ENCODE measurements at regions not wholly inside any gene's neighbourhood (a gene's known extent, or its start where the extent isn't known, plus 50 kb on each side); places are given as distances from the start of the nearest gene placed in this dataset.

- H3K4me3 Mint-ChIP-seq = no peak overlapping the region
These were observed 169.3 kb upstream of the AKR1E2 start for GRCh38 chr10:4656576-4657194.

GRCh38 chr10:4655879-4656278, 170.1 kb upstream of the AKR1E2 start:
- Mint-ChIP-seq H3K27me3 (peaks cover 18% of the 10 kb centered on the region), H3K36me3 (no peaks in the 10 kb centered on the region), H3K9me3 (ENCODE audit: low read depth) (no peaks in the 10 kb centered on the region), H3K4me1 (peaks cover 16% of the 10 kb centered on the region), H3K27ac (no peak overlapping the region), H3K4me3 (no peak overlapping the region)
- DNase-seq (no peak), ATAC-seq (no peak)
- CTCF ChIA-PET = interaction anchor here (0.9 to 1.3 kb wide), 2 partner anchors 9 to 877 kb away, joined by 4 to 5 read pairs; no protein-coding TSS in a partner anchor

More at GRCh38 chr10:4656576-4657194, 169.3 kb upstream of the AKR1E2 start:
- CTCF ChIA-PET = interaction anchor here (0.7 to 1.5 kb wide), 8 partner anchors 13 to 1463 kb away, joined by 3 to 5 read pairs (median 3); no protein-coding TSS in a partner anchor
- H3K36me3 Mint-ChIP-seq = no peaks in the 10 kb centered on the region
- ATAC-seq = no peak
- peaks cover 11% of the 10 kb centered on the region for H3K4me1 Mint-ChIP-seq
- H3K27ac Mint-ChIP-seq = no peak overlapping the region
- no peaks in the 10 kb centered on the region for H3K9me3 Mint-ChIP-seq (ENCODE audit: low read depth)
- peaks cover 21% of the 10 kb centered on the region for H3K27me3 Mint-ChIP-seq
- DNase-seq = peak; percentile 54

GRCh38 chr10:4655406-4655805, 170.6 kb upstream of the AKR1E2 start:
- no peak for ATAC-seq
- no peaks in the 10 kb centered on the region for H3K9me3 Mint-ChIP-seq (ENCODE audit: low read depth)
- peaks cover 17% of the 10 kb centered on the region for H3K4me1 Mint-ChIP-seq
- H3K36me3 Mint-ChIP-seq = no peaks in the 10 kb centered on the region
- no peak overlapping the region for H3K4me3 Mint-ChIP-seq
- CTCF ChIA-PET = interaction anchor here (0.7 to 1.3 kb wide), 4 partner anchors 9 to 1473 kb away, joined by 3 to 5 read pairs (median 4); no protein-coding TSS in a partner anchor
- DNase-seq = no peak
- H3K27me3 Mint-ChIP-seq = peaks cover 15% of the 10 kb centered on the region
- no peak overlapping the region for H3K27ac Mint-ChIP-seq

- no peak for DNase-seq
- ATAC-seq = no peak
- H3K4me3 Mint-ChIP-seq = no peak overlapping the region
- H3K27ac Mint-ChIP-seq = no peak overlapping the region
- H3K9me3 Mint-ChIP-seq (ENCODE audit: low read depth) = no peaks in the 10 kb centered on the region
- H3K4me1 Mint-ChIP-seq = peaks cover 22% of the 10 kb centered on the region
- no peaks in the 10 kb centered on the region for H3K36me3 Mint-ChIP-seq
- peaks cover 9% of the 10 kb centered on the region for H3K27me3 Mint-ChIP-seq
- CTCF ChIA-PET = interaction anchor here (1.3 kb wide), 1 partner anchor 8 kb away, joined by 5 read pairs; no protein-coding TSS in a partner anchor
These were observed 171.5 kb upstream of the AKR1E2 start for GRCh38 chr10:4654496-4654895.

GRCh38 chr10:4653160-4653559, 172.8 kb upstream of the AKR1E2 start:
- CTCF ChIA-PET = interaction anchor here (1.0 to 1.2 kb wide), 2 partner anchors 11 to 895 kb away, joined by 3 read pairs; no protein-coding TSS in a partner anchor
- Mint-ChIP-seq H3K36me3 (peaks cover 4% of the 10 kb centered on the region), H3K4me1 (peaks cover 22% of the 10 kb centered on the region), H3K27me3 (peaks cover 3% of the 10 kb centered on the region), H3K9me3 (ENCODE audit: low read depth) (no peaks in the 10 kb centered on the region), H3K27ac (no peak overlapping the region), H3K4me3 (no peak overlapping the region)
- ATAC-seq (no peak), DNase-seq (no peak)

- no peak overlapping the region for H3K4me3 Mint-ChIP-seq
- peaks cover 26% of the 10 kb centered on the region for H3K4me1 Mint-ChIP-seq
- DNase-seq = peak; percentile 47
- H3K36me3 Mint-ChIP-seq = peaks cover 4% of the 10 kb centered on the region
- no peaks in the 10 kb centered on the region for H3K9me3 Mint-ChIP-seq (ENCODE audit: low read depth)
- peak overlapping the region; percentile 60 for H3K27ac Mint-ChIP-seq
- CTCF ChIA-PET = interaction anchor here (1.0 to 1.2 kb wide), 2 partner anchors 12 to 894 kb away, joined by 3 read pairs; no protein-coding TSS in a partner anchor
- ATAC-seq = peak; percentile 60
- no peaks in the 10 kb centered on the region for H3K27me3 Mint-ChIP-seq
These were observed 173.6 kb upstream of the AKR1E2 start for GRCh38 chr10:4652111-4653010.

GRCh38 chr10:4651404-4652037, 174.5 kb upstream of the AKR1E2 start:
- H3K27ac Mint-ChIP-seq = peak overlapping the region; percentile 60
- peaks cover 4% of the 10 kb centered on the region for H3K36me3 Mint-ChIP-seq
- H3K27me3 Mint-ChIP-seq = no peaks in the 10 kb centered on the region
- H3K4me3 Mint-ChIP-seq = no peak overlapping the region
- H3K4me1 Mint-ChIP-seq = peaks cover 28% of the 10 kb centered on the region
- no peak for DNase-seq
- H3K9me3 Mint-ChIP-seq (ENCODE audit: low read depth) = no peaks in the 10 kb centered on the region
- peak; percentile 68 for ATAC-seq
- CTCF ChIA-PET = interaction anchor here (1.2 kb wide), 1 partner anchor 893 kb away, joined by 3 read pairs; no protein-coding TSS in a partner anchor

- Mint-ChIP-seq H3K4me3 (no peak overlapping the region), H3K4me1 (peaks cover 28% of the 10 kb centered on the region), H3K9me3 (ENCODE audit: low read depth) (no peaks in the 10 kb centered on the region), H3K36me3 (peaks cover 4% of the 10 kb centered on the region), H3K27me3 (no peaks in the 10 kb centered on the region), H3K27ac (no peak overlapping the region)
- CTCF ChIA-PET = no interaction called here
- ATAC-seq = no peak
- DNase-seq = no peak
These were observed 175.4 kb upstream of the AKR1E2 start for GRCh38 chr10:4650582-4650981.

- ATAC-seq = no peak
- Mint-ChIP-seq H3K27ac (no peak overlapping the region), H3K4me3 (no peak overlapping the region), H3K9me3 (ENCODE audit: low read depth) (no peaks in the 10 kb centered on the region), H3K36me3 (peaks cover 4% of the 10 kb centered on the region), H3K27me3 (no peaks in the 10 kb centered on the region), H3K4me1 (peaks cover 28% of the 10 kb centered on the region)
- DNase-seq = no peak
- CTCF ChIA-PET = no interaction called here
These were observed 176.0 kb upstream of the AKR1E2 start for GRCh38 chr10:4649886-4650508.

GRCh38 chr10:4649471-4649870, 176.5 kb upstream of the AKR1E2 start:
- no peaks in the 10 kb centered on the region for H3K9me3 Mint-ChIP-seq (ENCODE audit: low read depth)
- ATAC-seq (no peak), DNase-seq (no peak)
- CTCF ChIA-PET = no interaction called here
- peaks cover 28% of the 10 kb centered on the region for H3K4me1 Mint-ChIP-seq
- no peak overlapping the region for H3K27ac Mint-ChIP-seq
- H3K27me3 Mint-ChIP-seq = no peaks in the 10 kb centered on the region
- peaks cover 4% of the 10 kb centered on the region for H3K36me3 Mint-ChIP-seq
- H3K4me3 Mint-ChIP-seq = no peak overlapping the region

- H3K27me3 Mint-ChIP-seq = no peaks in the 10 kb centered on the region
- no peak for ATAC-seq
- H3K4me1 Mint-ChIP-seq = peaks cover 28% of the 10 kb centered on the region
These were observed 177.0 kb upstream of the AKR1E2 start for GRCh38 chr10:4648999-4649398.

GRCh38 chr10:4647109-4647785, 178.8 kb upstream of the AKR1E2 start:
- H3K9me3 Mint-ChIP-seq (ENCODE audit: low read depth) = no peaks in the 10 kb centered on the region
- H3K4me3 Mint-ChIP-seq = no peak overlapping the region
- ATAC-seq = no peak
- no peaks in the 10 kb centered on the region for H3K27me3 Mint-ChIP-seq
- no peak for DNase-seq
- CTCF ChIA-PET = interaction anchor here (1.7 kb wide), 1 partner anchor 8 kb away, joined by 5 read pairs; no protein-coding TSS in a partner anchor
- peaks cover 23% of the 10 kb centered on the region for H3K4me1 Mint-ChIP-seq
- H3K36me3 Mint-ChIP-seq = peaks cover 4% of the 10 kb centered on the region
- no peak overlapping the region for H3K27ac Mint-ChIP-seq

More at GRCh38 chr10:4648999-4649398, 177.0 kb upstream of the AKR1E2 start:
- Mint-ChIP-seq H3K36me3 (peaks cover 4% of the 10 kb centered on the region), H3K9me3 (ENCODE audit: low read depth) (no peaks in the 10 kb centered on the region), H3K4me3 (no peak overlapping the region), H3K27ac (no peak overlapping the region)
- no peak for DNase-seq
- CTCF ChIA-PET = no interaction called here
